ENCODE measurements at regions not wholly inside any gene's neighbourhood (a gene's known extent, or its start where the extent isn't known, plus 50 kb on each side); places are given as distances from the start of the nearest gene placed in this dataset.

DNA sequence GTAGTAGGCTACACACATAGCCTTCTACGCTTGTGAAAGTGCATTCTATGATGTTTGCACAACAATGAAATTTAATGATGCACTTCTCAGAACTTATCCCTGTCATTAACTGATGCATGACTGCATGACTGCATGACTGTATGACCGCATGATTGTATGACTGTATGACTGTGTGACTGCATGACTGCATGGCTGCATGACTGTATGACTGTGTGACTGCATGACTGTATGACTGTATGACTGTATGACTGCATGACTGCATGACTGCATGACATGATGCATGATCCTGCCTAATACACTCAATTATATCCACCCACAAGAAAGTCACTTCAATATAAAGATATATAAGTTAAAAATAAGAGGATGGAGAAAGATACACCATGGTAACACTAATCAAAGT is 365.4 kb upstream of the FSIP2 start (continued):
- TF ChIP-seq ZNF212 (CRISPR knock-in tag; IDR thresholded peaks at IDR 0.05) = no peak
- TF ChIP-seq MCM2 (IDR thresholded peaks at IDR 0.05; ENCODE audit: low read depth) = no peak

DNA sequence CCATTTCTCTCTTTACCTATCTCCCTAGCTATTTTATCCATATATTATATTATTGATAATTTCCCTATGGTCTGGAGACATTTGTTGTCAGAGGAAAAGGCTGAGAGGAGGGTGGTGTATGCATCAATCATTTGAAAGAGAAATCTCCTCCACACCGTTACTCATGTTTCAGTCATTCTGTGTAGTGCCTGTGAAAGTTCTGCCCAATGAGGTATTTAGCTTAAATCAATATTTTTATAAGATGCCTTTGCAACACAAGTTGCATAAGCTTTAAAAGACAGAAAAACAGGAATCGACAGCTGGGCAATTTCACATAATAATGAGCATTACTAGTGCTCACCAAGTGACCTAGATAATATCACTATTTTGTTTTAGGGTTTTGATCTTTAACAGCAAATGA is 363.7 kb upstream of the FSIP2 start:
- H3K79me2 ChIP-seq (ENCODE audit: control insufficient read depth, insufficient read depth, low read length) = no peaks in the 10 kb centered on the region
- intact Hi-C loops (cut with micrococcal nuclease) = no loop called here
- no peaks in the 10 kb centered on the region for H3K4me1 ChIP-seq (replicated peaks in 1 of 2; ENCODE audit: control insufficient read depth in 2 of 2, insufficient read depth in 2 of 2, low read length in 2 of 2)
- no peaks in the 10 kb centered on the region for H3K9me1 ChIP-seq (ENCODE audit: control insufficient read depth, insufficient read depth, low read length)
- POLR2A ChIA-PET = no interaction called here
- H3K9ac ChIP-seq (ENCODE audit: insufficient read depth in 1 of 2, low read depth in 2 of 2, low read length in 2 of 2) = no peak overlapping the region
- H3K27me3 ChIP-seq (ENCODE audit: control insufficient read depth in 2 of 2, insufficient read depth in 2 of 2, low read length in 2 of 2) = no peaks in the 10 kb centered on the region
- H3K9me3 ChIP-seq (replicated peaks; ENCODE audit: control insufficient read depth, insufficient read depth, low read depth, low read length) = peaks cover 2% of the 10 kb centered on the region; the same call in 1 of the 2 replicates
- no peaks in the 10 kb centered on the region for H3K36me3 ChIP-seq (ENCODE audit: control insufficient read depth, insufficient read depth, low read length)
- BruUV-seq (replicated peaks) = no TSS peak
- WGBS (ENCODE audit: insufficient coverage, low coverage, missing lambda C conversion rate) = 0% methylated on average over 2 of the region's 2 CpGs
- H4K20me1 ChIP-seq (replicated peaks; ENCODE audit: control insufficient read depth, insufficient read depth, low read length) = no peaks in the 10 kb centered on the region
- FAIRE-seq = no peak
- ATAC-seq = no peak
- DNase-seq (ENCODE audit: extremely low read depth in 1 of 4, low spot score in 3 of 4) = no peak
- H3K4me3 ChIP-seq = no peak overlapping the region
- CTCF ChIA-PET (ENCODE audit: low intra/inter-chr PET ratio) = no interaction called here
- no peak overlapping the region for H2AFZ ChIP-seq (ENCODE audit: low read depth, low read length)
- no peak overlapping the region for H3K27ac ChIP-seq (ENCODE audit: extremely low read depth, low read depth, low read length)
- in situ Hi-C loops (cut with MboI) = no loop called here
- H3K4me2 ChIP-seq (ENCODE audit: insufficient read depth, low read length) = no peak overlapping the region
- TF ChIP-seq RBM22 (IDR thresholded peaks at IDR 0.05; ENCODE audit: low read depth, low read length, poor library complexity, severe bottlenecking) (no peak), ZNF165 (CRISPR knock-in tag; IDR thresholded peaks at IDR 0.05; ENCODE audit: borderline replicate concordance) (no peak), SETDB1 (IDR thresholded peaks at IDR 0.05; ENCODE audit: low read length) (no peak)
- TF ChIP-seq, protein P1, sequence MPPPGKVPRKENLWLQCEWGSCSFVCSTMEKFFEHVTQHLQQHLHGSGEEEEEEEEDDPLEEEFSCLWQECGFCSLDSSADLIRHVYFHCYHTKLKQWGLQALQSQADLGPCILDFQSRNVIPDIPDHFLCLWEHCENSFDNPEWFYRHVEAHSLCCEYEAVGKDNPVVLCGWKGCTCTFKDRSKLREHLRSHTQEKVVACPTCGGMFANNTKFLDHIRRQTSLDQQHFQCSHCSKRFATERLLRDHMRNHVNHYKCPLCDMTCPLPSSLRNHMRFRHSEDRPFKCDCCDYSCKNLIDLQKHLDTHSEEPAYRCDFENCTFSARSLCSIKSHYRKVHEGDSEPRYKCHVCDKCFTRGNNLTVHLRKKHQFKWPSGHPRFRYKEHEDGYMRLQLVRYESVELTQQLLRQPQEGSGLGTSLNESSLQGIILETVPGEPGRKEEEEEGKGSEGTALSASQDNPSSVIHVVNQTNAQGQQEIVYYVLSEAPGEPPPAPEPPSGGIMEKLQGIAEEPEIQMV (tag; conservative IDR thresholded peaks at IDR 0.05; ENCODE audit: low read depth) = no peak
- TF ChIP-seq, protein P2, sequence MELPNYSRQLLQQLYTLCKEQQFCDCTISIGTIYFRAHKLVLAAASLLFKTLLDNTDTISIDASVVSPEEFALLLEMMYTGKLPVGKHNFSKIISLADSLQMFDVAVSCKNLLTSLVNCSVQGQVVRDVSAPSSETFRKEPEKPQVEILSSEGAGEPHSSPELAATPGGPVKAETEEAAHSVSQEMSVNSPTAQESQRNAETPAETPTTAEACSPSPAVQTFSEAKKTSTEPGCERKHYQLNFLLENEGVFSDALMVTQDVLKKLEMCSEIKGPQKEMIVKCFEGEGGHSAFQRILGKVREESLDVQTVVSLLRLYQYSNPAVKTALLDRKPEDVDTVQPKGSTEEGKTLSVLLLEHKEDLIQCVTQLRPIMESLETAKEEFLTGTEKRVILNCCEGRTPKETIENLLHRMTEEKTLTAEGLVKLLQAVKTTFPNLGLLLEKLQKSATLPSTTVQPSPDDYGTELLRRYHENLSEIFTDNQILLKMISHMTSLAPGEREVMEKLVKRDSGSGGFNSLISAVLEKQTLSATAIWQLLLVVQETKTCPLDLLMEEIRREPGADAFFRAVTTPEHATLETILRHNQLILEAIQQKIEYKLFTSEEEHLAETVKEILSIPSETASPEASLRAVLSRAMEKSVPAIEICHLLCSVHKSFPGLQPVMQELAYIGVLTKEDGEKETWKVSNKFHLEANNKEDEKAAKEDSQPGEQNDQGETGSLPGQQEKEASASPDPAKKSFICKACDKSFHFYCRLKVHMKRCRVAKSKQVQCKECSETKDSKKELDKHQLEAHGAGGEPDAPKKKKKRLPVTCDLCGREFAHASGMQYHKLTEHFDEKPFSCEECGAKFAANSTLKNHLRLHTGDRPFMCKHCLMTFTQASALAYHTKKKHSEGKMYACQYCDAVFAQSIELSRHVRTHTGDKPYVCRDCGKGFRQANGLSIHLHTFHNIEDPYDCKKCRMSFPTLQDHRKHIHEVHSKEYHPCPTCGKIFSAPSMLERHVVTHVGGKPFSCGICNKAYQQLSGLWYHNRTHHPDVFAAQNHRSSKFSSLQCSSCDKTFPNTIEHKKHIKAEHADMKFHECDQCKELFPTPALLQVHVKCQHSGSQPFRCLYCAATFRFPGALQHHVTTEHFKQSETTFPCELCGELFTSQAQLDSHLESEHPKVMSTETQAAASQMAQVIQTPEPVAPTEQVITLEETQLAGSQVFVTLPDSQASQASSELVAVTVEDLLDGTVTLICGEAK (IDR thresholded peaks at IDR 0.05) = no peak
- TF ChIP-seq, protein P2 (CRISPR knock-in tag; IDR thresholded peaks at IDR 0.05) = no peak
- TF ChIP-seq, protein P3, sequence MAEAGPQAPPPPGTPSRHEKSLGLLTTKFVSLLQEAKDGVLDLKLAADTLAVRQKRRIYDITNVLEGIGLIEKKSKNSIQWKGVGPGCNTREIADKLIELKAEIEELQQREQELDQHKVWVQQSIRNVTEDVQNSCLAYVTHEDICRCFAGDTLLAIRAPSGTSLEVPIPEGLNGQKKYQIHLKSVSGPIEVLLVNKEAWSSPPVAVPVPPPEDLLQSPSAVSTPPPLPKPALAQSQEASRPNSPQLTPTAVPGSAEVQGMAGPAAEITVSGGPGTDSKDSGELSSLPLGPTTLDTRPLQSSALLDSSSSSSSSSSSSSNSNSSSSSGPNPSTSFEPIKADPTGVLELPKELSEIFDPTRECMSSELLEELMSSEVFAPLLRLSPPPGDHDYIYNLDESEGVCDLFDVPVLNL (CRISPR knock-in tag; IDR thresholded peaks at IDR 0.05; ENCODE audit: low read depth) = no peak
